HCT116 (cell line): ENCODE measurements at regions not wholly inside any gene's neighbourhood (a gene's known extent, or its start where the extent isn't known, plus 50 kb on each side); places are given as distances from the start of the nearest gene placed in this dataset.

Source experiments
- ATAC-seq: fragments of 200-7000 bp; cut with Tn5 transposase; 2 replicates; pipeline ENCODE4 v1.9.1; 2020; ENCODE audit warnings: mild to moderate bottlenecking, moderate library complexity
- BruUV-seq: library from RNA; stranded (reverse); fragments of 400-500 nt; replicated peaks from 2 replicates; lab custom pipeline; 2021; lab: Mats Ljungman, UMichigan
- CTCF ChIA-PET: fragments of 300-600 bp; sonication (Branson Sonifier 250); formaldehyde crosslinking; loops from one replicate; lab custom pipeline; 2021; ENCODE audit warnings: antibody characterized with exemption; lab: Charles Lee
- POLR2A ChIA-PET: fragments of 300-600, 350-600 bp; sonication (Branson Sonifier 250); formaldehyde crosslinking; loops from one replicate; lab custom pipeline; 2021; ENCODE audit warnings: antibody characterized with exemption; lab: Charles Lee
- RAD21 ChIA-PET, 2 experiments: fragments of 300-600 bp; sonication (Branson Sonifier 250); formaldehyde crosslinking; loops; one replicate each; lab custom pipeline; 2023; ENCODE audit warnings: low total read pairs in 2 of 2; ENCODE audit not compliant: uncharacterized antibody in 2 of 2, unreplicated experiment in 2 of 2, low non-redundant PET in 1 of 2; lab: Charles Lee
- DNase-seq: peaks from one replicate; pipeline ENCODE4 v3.0.0-alpha.2; 2010; ENCODE audit warnings: low read depth, low spot score
- H2AFZ ChIP-seq: fragments of 200-600 bp; shearing (Covaris generic), sonication (generic); 2 replicates; pipeline ENCODE4 v1.6.1; 2017; ENCODE audit warnings: low read depth, mixed run types, mixed read lengths, antibody characterized with exemption, low read length; ENCODE audit not compliant: poor library complexity, severe bottlenecking
- H3K27ac ChIP-seq: 2 replicates; pipeline ENCODE4 v1.5.1; 2012; ENCODE audit warnings: low read depth, low read length
- H3K27me3 ChIP-seq: fragments of 200-600 bp; sonication (generic); 2 replicates; pipeline ENCODE4 v1.6.1; 2016; ENCODE audit warnings: mixed run types, low read length, mixed read lengths; ENCODE audit not compliant: insufficient read depth
- H3K36me3 ChIP-seq, 2 experiments: fragments of 200-500 bp in 1 of 2; fragments of 200-600 bp in 1 of 2; sonication (Bioruptor generic) in 1 of 2; sonication (generic) in 1 of 2; 2 replicates each; pipeline versions ENCODE4 v1.5.1 to v1.6.1; 2014 to 2016; ENCODE audit warnings: low read length in 2 of 2, inconsistent platforms in 1 of 2, mixed read lengths in 1 of 2, mixed run types in 1 of 2; ENCODE audit not compliant: insufficient read depth in 2 of 2, control insufficient read depth in 1 of 2
- H3K4me1 ChIP-seq, 2 experiments: fragments of 200-600 bp in 1 of 2; sonication (generic) in 1 of 2; 2 replicates each; pipeline versions ENCODE4 v1.5.1 to v1.6.1; 2012 to 2017; ENCODE audit warnings: low read length in 2 of 2, inconsistent platforms in 1 of 2, mild to moderate bottlenecking in 1 of 2, mixed read lengths in 1 of 2, mixed run types in 1 of 2, moderate library complexity in 1 of 2; ENCODE audit not compliant: insufficient read depth in 2 of 2, control insufficient read depth in 1 of 2
- H3K4me2 ChIP-seq: fragments of 200-600 bp; sonication (generic); 2 replicates; pipeline ENCODE4 v1.6.1; 2017; ENCODE audit warnings: mixed run types, low read length, mixed read lengths
- H3K4me3 ChIP-seq, 2 experiments: fragments of 200-600 bp in 1 of 2; sonication (generic) in 1 of 2; replicated peaks in 1 of 2; 2 replicates each; pipeline ENCODE4 v1.5.1; 2011 to 2016; ENCODE audit warnings: low read length in 2 of 2, control low read depth in 1 of 2, low read depth in 1 of 2, mild to moderate bottlenecking in 1 of 2, mixed read lengths in 1 of 2, mixed run types in 1 of 2
- H3K79me2 ChIP-seq: fragments of 200-600 bp; sonication (generic); 2 replicates; pipeline ENCODE4 v1.6.1; 2017; ENCODE audit warnings: mild to moderate bottlenecking, mixed run types, low read length, moderate library complexity, mixed read lengths; ENCODE audit not compliant: insufficient read depth
- H3K9ac ChIP-seq: fragments of 200-600 bp; sonication (generic); 2 replicates; pipeline ENCODE4 v1.6.1; 2016; ENCODE audit warnings: low read length, mixed read lengths
- H3K9me2 ChIP-seq: fragments of 200-600 bp; sonication (generic), shearing (Covaris generic); 2 replicates; pipeline ENCODE4 v1.6.1; 2017; ENCODE audit warnings: mixed run types, mild to moderate bottlenecking, moderate library complexity; ENCODE audit not compliant: insufficient read depth
- H3K9me3 ChIP-seq, 2 experiments: fragments of 200-500 bp in 1 of 2; fragments of 200-600 bp in 1 of 2; sonication (Bioruptor generic) in 1 of 2; sonication (generic) in 1 of 2; 2 replicates each; pipeline ENCODE4 v1.6.1; 2014 to 2017; ENCODE audit warnings: low read length in 2 of 2, mixed read lengths in 2 of 2, inconsistent platforms in 1 of 2, low read depth in 1 of 2, mild to moderate bottlenecking in 1 of 2, mixed run types in 1 of 2, moderate library complexity in 1 of 2; ENCODE audit not compliant: control insufficient read depth in 1 of 2, insufficient read depth in 1 of 2
- H4K20me1 ChIP-seq: fragments of 200-600 bp; sonication (generic), shearing (Covaris generic); 2 replicates; pipeline ENCODE4 v1.6.1; 2017; ENCODE audit warnings: mixed run types, mild to moderate bottlenecking, moderate library complexity; ENCODE audit not compliant: insufficient read depth
- CBX3 ChIP-seq: IDR thresholded peaks from 2 replicates; pipeline ENCODE4 v1.6.1; 2012; ENCODE audit warnings: low read depth
- CTCF ChIP-seq, 3 experiments: fragments of 200-600 bp in 1 of 3; sonication (generic) in 1 of 3; IDR thresholded peaks in 2 of 3; conservative IDR thresholded peaks in 1 of 3; 2 replicates each; pipeline ENCODE4 v1.5.1; 2012 to 2017; ENCODE audit warnings: low read depth in 2 of 3, low read length in 2 of 3, antibody characterized with exemption in 1 of 3, borderline replicate concordance in 1 of 3, control low read depth in 1 of 3, mild to moderate bottlenecking in 1 of 3, mixed read lengths in 1 of 3, mixed run types in 1 of 3, moderate library complexity in 1 of 3; ENCODE audit not compliant: insufficient read depth in 1 of 3
- EZH2 ChIP-seq: fragments of 200-600 bp; sonication (generic); IDR thresholded peaks from 2 replicates; pipeline ENCODE4 v1.6.1; 2017; ENCODE audit warnings: antibody characterized with exemption, mixed run types
- EZH2phosphoT487 ChIP-seq: fragments of 200-600 bp; IDR thresholded peaks from 2 replicates; pipeline ENCODE4 v1.6.1; 2018; ENCODE audit warnings: antibody characterized with exemption, borderline replicate concordance
- POLR2A ChIP-seq: IDR thresholded peaks from 2 replicates; pipeline ENCODE4 v1.7.0; 2011; ENCODE audit warnings: borderline replicate concordance; ENCODE audit not compliant: insufficient read depth, insufficient read length; ENCODE audit errors: extremely low read depth
- POLR2AphosphoS5 ChIP-seq: IDR thresholded peaks from 2 replicates; pipeline ENCODE4 v1.6.1; 2011; ENCODE audit warnings: mild to moderate bottlenecking, low read depth, low read length, moderate library complexity
- SRF ChIP-seq: IDR thresholded peaks from 2 replicates; pipeline ENCODE4 v1.6.1; 2012; ENCODE audit warnings: low read depth
- TCF7L2 ChIP-seq: IDR thresholded peaks from 2 replicates; pipeline ENCODE4 v1.7.0; 2011; ENCODE audit warnings: borderline replicate concordance, inconsistent platforms; ENCODE audit not compliant: insufficient read depth, insufficient read length; ENCODE audit errors: extremely low read depth
- YY1 ChIP-seq: IDR thresholded peaks from 2 replicates; pipeline ENCODE4 v1.6.1; 2011; ENCODE audit warnings: low read length, low read depth, moderate library complexity, mild to moderate bottlenecking; ENCODE audit not compliant: insufficient replicate concordance; ENCODE audit errors: extremely low read depth
- ZFX ChIP-seq: fragments of 450-650 bp; IDR thresholded peaks from 2 replicates; pipeline ENCODE4 v1.6.1; 2017
- intact Hi-C: fragments of 100-400 bp; cut with micrococcal nuclease; formaldehyde crosslinking; loops from 2 replicates; pipeline ENCODE4 v1.10.0; 2022
- TF ChIP-seq, protein P1 (sequence below): IDR thresholded peaks from 2 replicates; pipeline ENCODE4 v1.6.1; 2012

DNA sequence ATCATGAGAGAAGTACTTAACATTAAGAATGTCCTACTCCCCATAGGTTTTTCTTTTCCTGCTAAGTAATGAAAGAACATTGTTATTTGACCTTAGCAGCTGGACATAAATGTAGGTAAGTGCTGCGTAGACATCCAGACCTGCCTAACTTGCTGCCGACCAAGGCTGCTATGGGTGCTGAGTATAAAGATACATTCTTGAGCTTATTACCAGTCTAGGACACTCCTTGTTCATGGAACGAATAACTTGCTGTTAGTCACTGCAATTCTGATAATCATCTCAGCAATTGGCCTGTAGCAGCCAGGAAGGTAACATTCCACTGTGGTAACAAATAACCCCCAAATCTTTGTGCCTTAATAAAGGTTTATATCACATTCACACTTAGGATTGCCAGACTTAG is 478.1 kb downstream of the VRK1 start (continued):
- TF ChIP-seq CTCF (IDR thresholded peaks at IDR 0.05 in 2 of 3, conservative IDR thresholded peaks at IDR 0.05 in 1 of 3; ENCODE audit: borderline replicate concordance in 1 of 3, insufficient read depth in 1 of 3, low read depth in 2 of 3, low read length in 2 of 3) (no peak), EZH2 (no peak)

GRCh38 chr14:97276573-97276972 is 479.4 kb downstream of the VRK1 start:
- no peak overlapping the region for H2AFZ ChIP-seq
- CTCF ChIA-PET = no interaction called here
- no peaks in the 10 kb centered on the region for H3K36me3 ChIP-seq
- no peaks in the 10 kb centered on the region for H3K9me3 ChIP-seq
- H3K4me2 ChIP-seq = no peak overlapping the region
- H3K27ac ChIP-seq = no peak overlapping the region
- TF ChIP-seq, protein P1, sequence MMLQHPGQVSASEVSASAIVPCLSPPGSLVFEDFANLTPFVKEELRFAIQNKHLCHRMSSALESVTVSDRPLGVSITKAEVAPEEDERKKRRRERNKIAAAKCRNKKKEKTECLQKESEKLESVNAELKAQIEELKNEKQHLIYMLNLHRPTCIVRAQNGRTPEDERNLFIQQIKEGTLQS = no peak
- RAD21 ChIA-PET = no interaction called here
- peaks cover 0 to 3% of the 10 kb centered on the region in 2 experiments; a peak in 1 of 4 replicates for H3K4me1 ChIP-seq
- no peak for ATAC-seq
- POLR2A ChIA-PET = no interaction called here
- H3K9me2 ChIP-seq = no peaks in the 10 kb centered on the region
- no peaks in the 10 kb centered on the region for H4K20me1 ChIP-seq
- no peak for DNase-seq
- H3K27me3 ChIP-seq = no peaks in the 10 kb centered on the region
- intact Hi-C loops = loop anchor here (10.0 kb wide), 1 partner anchor 692 kb away; no protein-coding TSS in a partner anchor
- no peaks in the 10 kb centered on the region for H3K79me2 ChIP-seq
- no peak overlapping the region for H3K9ac ChIP-seq
- no TSS peak for BruUV-seq
- no peak overlapping the region for H3K4me3 ChIP-seq

GRCh38 chr14:97277711-97278110 is 480.5 kb downstream of the VRK1 start:
- H3K9me3 ChIP-seq = no peaks in the 10 kb centered on the region
- intact Hi-C loops = loop anchor here (10.0 kb wide), 1 partner anchor 693 kb away; no protein-coding TSS in a partner anchor
- no peak overlapping the region for H2AFZ ChIP-seq
- RAD21 ChIA-PET = no interaction called here
- no peak overlapping the region for H3K4me3 ChIP-seq
- no TSS peak for BruUV-seq
- H3K36me3 ChIP-seq = no peaks in the 10 kb centered on the region
- H3K9ac ChIP-seq = no peak overlapping the region
- no peak overlapping the region for H3K27ac ChIP-seq
- H3K4me2 ChIP-seq = no peak overlapping the region
- POLR2A ChIA-PET = no interaction called here
- ATAC-seq (no peak), DNase-seq (no peak)
- H3K79me2 ChIP-seq = no peaks in the 10 kb centered on the region
- peaks cover 0 to 3% of the 10 kb centered on the region in 2 experiments; a peak in 1 of 4 replicates for H3K4me1 ChIP-seq
- no peaks in the 10 kb centered on the region for H3K27me3 ChIP-seq
- no peak for TF ChIP-seq EZH2phosphoT487
- TF ChIP-seq CBX3 = no peak
- no peak for TF ChIP-seq CTCF (IDR thresholded peaks at IDR 0.05 in 2 of 3, conservative IDR thresholded peaks at IDR 0.05 in 1 of 3; ENCODE audit: borderline replicate concordance in 1 of 3, insufficient read depth in 1 of 3, low read depth in 2 of 3, low read length in 2 of 3)
- TF ChIP-seq, protein P1 = no peak
- no peak for TF ChIP-seq SRF
- TF ChIP-seq TCF7L2 = no peak
- TF ChIP-seq POLR2A = no peak
- TF ChIP-seq POLR2AphosphoS5 = no peak
- TF ChIP-seq ZFX = no peak
- TF ChIP-seq YY1 = no peak
- H3K9me2 ChIP-seq = no peaks in the 10 kb centered on the region
- CTCF ChIA-PET = no interaction called here
- H4K20me1 ChIP-seq = no peaks in the 10 kb centered on the region
